Ascending aorta (tissue), 2 donors: ENCODE measurements at regions not wholly inside any gene's neighbourhood (a gene's known extent, or its start where the extent isn't known, plus 50 kb on each side); places are given as distances from the start of the nearest gene placed in this dataset.

Experiments
- DNase-seq, 2 donors: peaks; one replicate each; pipeline ENCODE4 v3.0.0-alpha.2; 2019; ENCODE audit warnings: low spot score in 2 of 2
- H3K27ac ChIP-seq, 2 donors: fragments of 200-600 bp; sonication (generic); one replicate each; pipeline ENCODE4 v1.5.1; 2016 to 2017; ENCODE audit warnings: mild to moderate bottlenecking in 1 of 2
- H3K27me3 ChIP-seq: fragments of 200-600 bp; sonication (generic); one replicate; pipeline ENCODE4 v1.5.1; 2017
- H3K36me3 ChIP-seq, 2 donors: fragments of 200-600 bp; sonication (generic); one replicate each; pipeline ENCODE4 v1.5.1; 2016
- H3K4me1 ChIP-seq, 2 donors: fragments of 200-600 bp; sonication (generic); one replicate each; pipeline ENCODE4 v1.5.1; 2016 to 2017; ENCODE audit warnings: mild to moderate bottlenecking in 1 of 2
- H3K4me3 ChIP-seq, 2 donors: fragments of 200-600 bp; sonication (generic); one replicate each; pipeline ENCODE4 v1.5.1; 2016 to 2017; ENCODE audit warnings: mild to moderate bottlenecking in 1 of 2
- H3K9me3 ChIP-seq, 2 donors: fragments of 200-600 bp; sonication (generic); one replicate each; pipeline ENCODE4 v1.5.1; 2016
- intact Hi-C: fragments of 100-400 bp; cut with DNase I; formaldehyde crosslinking; loops from one replicate; pipeline ENCODE4 v1.15.1; 2023
- TF ChIP-seq, protein P1 (sequence below), 3 experiments: fragments of 200-600 bp in 2 of 3; fragments of 450-650 bp in 1 of 3; sonication (generic) in 2 of 3; IDR thresholded peaks; one replicate each; pipeline ENCODE4 v1.5.1; 2016 to 2019; ENCODE audit warnings: antibody characterized with exemption in 3 of 3, mild to moderate bottlenecking in 1 of 3, moderate library complexity in 1 of 3

DNA sequence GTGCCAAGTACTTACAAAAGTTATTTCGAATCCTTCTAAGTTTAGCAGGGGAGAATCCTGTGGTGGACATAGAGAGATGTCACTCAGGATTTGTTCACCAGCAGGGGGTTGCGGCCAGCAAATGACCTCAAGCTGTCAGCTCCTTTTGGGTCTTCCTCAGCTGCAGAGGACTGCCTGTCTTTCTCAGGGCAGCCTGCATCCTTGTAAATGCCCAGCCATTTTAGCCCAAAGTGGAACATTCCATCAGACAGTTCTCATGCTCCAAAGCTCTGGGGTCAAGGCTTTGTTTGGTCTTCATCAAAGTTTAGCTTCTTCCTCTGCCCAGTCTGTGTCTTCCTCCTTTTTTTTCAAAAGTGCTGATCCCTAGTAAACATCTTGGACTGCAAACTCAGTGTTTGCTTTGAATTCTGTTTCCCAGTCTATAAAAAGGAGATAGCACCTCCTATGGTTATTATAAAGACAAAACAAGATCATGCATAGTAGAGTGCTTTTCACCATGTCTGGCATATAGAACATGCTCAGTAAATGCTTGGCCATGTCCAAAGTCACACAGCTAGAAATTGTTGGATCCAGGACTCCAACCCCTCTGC, 156.4 kb upstream of the GATB start:
- intact Hi-C loops: no loop called here
- DNase-seq: no peak
- H3K36me3 ChIP-seq: no peaks in the 10 kb centered on the region
- H3K9me3 ChIP-seq: no peaks in the 10 kb centered on the region
- H3K4me3 ChIP-seq: no peak overlapping the region
- no peak overlapping the region for H3K27ac ChIP-seq
- no peaks in the 10 kb centered on the region for H3K27me3 ChIP-seq
- no peaks in the 10 kb centered on the region for H3K4me1 ChIP-seq
- TF ChIP-seq, protein P1, sequence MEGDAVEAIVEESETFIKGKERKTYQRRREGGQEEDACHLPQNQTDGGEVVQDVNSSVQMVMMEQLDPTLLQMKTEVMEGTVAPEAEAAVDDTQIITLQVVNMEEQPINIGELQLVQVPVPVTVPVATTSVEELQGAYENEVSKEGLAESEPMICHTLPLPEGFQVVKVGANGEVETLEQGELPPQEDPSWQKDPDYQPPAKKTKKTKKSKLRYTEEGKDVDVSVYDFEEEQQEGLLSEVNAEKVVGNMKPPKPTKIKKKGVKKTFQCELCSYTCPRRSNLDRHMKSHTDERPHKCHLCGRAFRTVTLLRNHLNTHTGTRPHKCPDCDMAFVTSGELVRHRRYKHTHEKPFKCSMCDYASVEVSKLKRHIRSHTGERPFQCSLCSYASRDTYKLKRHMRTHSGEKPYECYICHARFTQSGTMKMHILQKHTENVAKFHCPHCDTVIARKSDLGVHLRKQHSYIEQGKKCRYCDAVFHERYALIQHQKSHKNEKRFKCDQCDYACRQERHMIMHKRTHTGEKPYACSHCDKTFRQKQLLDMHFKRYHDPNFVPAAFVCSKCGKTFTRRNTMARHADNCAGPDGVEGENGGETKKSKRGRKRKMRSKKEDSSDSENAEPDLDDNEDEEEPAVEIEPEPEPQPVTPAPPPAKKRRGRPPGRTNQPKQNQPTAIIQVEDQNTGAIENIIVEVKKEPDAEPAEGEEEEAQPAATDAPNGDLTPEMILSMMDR (IDR thresholded peaks at IDR 0.05): no peak

DNA sequence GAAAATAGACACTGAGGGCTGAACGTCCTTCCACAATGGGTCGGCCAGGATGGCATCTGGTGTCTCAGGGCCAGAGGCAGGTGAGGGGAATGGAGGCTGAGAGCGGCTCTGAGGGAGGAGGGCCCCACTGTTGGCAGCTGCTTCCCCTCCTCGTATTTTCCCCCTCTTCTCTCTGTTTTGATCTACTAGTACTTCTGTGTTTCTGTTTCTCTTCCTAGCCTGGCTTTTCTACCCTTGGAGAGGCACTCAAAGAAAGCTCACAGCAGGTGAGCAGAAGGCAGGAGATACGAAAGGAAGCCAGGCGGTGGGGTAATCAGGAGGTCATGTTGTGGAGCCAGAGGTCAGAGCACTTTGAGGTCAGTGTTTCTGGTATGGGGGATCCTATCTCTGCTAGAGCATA, 151.8 kb upstream of the GATB start:
- no peak overlapping the region for H3K27ac ChIP-seq
- H3K36me3 ChIP-seq: no peaks in the 10 kb centered on the region
- TF ChIP-seq, protein P1 (IDR thresholded peaks at IDR 0.05): no peak
- H3K4me3 ChIP-seq: no peak overlapping the region
- no peaks in the 10 kb centered on the region for H3K4me1 ChIP-seq
- intact Hi-C loops: no loop called here
- H3K9me3 ChIP-seq: no peaks in the 10 kb centered on the region
- no peaks in the 10 kb centered on the region for H3K27me3 ChIP-seq
- no peak for DNase-seq

DNA sequence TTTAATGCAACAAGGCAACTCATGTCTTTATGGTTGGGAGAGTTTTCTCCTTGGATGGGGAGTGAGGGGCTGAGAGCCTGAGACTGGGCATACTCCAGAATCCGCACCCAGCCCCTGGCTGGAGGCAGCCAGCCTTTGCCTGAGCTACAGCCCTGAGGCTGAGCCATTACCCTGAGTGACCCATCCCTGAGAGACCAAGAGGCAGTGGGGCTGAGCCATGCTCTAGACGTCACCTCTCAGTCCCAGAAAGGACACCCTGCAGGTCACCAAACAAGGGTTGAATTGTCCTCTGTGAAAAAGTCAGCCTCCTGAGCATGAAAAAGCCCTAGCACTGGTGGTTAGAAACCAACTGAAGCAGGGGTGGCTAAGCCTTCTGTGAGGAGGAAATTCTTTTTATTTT, 151.2 kb upstream of the GATB start:
- no peaks in the 10 kb centered on the region for H3K9me3 ChIP-seq
- no peaks in the 10 kb centered on the region for H3K27me3 ChIP-seq
- no peaks in the 10 kb centered on the region for H3K4me1 ChIP-seq
- intact Hi-C loops: no loop called here
- DNase-seq: no peak
- H3K36me3 ChIP-seq: no peaks in the 10 kb centered on the region
- TF ChIP-seq, protein P1 (IDR thresholded peaks at IDR 0.05): no peak
- no peak overlapping the region for H3K27ac ChIP-seq
- no peak overlapping the region for H3K4me3 ChIP-seq

DNA sequence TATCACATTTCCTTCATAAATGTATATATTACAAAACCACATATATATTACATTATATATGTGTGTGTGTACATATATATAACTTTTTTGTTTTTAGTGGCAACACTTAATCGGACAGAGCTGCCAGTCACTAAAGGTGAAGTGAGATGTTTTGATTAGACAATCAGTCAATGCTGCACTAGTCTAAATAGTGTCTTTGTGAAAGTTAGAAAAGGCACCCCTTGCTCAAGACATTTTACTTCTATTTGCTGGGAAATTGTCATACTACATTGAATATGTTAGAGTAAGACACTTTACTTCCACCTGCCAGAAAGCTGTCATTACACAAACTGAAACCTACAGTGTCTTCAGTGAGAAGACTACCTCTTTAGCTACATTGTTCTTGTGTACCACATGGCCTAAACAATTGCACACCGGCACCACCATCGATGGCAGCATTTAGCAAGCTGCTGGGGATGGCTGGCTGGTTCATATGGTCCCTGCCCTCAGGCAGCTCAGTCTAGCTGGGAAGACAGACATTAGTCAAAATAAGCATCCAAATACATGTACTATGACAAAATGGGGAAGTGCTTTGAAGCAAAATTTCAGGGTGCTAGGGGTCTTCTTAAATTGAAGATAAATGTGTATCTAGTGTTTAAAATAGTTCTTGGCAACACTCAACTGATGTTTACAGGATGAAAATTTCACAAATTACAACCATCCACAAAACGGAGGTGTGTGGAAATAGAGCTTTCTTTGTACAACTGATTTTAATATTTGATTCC, 148.1 kb upstream of the GATB start:
- Histone ChIP-seq H3K36me3 (no peaks in the 10 kb centered on the region), H3K9me3 (no peaks in the 10 kb centered on the region), H3K4me3 (no peak overlapping the region), H3K27me3 (no peaks in the 10 kb centered on the region), H3K27ac (no peak overlapping the region), H3K4me1 (no peaks in the 10 kb centered on the region)
- TF ChIP-seq, protein P1 (IDR thresholded peaks at IDR 0.05): no peak
- DNase-seq: no peak
- intact Hi-C loops: no loop called here

DNA sequence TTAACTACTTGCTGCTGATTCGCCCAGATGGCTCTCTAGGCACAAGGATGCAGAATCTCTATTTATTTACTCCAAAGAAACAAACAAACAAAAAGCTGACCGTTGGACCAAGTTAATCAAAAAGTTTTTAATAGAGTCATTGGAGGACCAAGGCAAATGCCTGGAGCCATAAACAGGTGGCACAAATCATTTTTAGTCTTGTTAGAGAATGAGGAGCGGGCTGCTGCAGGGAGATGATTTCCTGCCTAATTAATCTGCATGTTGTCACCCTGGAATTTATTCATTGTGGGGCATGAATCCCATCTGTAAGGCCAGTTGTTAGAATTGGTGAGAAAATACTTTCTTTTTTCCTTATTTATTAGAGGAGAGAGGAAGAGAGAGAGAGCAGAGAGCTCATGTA, 147.4 kb upstream of the GATB start:
- Histone ChIP-seq H3K4me3 (no peak overlapping the region), H3K27me3 (no peaks in the 10 kb centered on the region), H3K4me1 (no peaks in the 10 kb centered on the region), H3K27ac (no peak overlapping the region), H3K36me3 (no peaks in the 10 kb centered on the region), H3K9me3 (no peaks in the 10 kb centered on the region)
- TF ChIP-seq, protein P1 (IDR thresholded peaks at IDR 0.05): no peak
- no peak for DNase-seq
- intact Hi-C loops: no loop called here
